Body of pancreas (tissue), 4 donors: ENCODE measurements at regions not wholly inside any gene's neighbourhood (a gene's known extent, or its start where the extent isn't known, plus 50 kb on each side); places are given as distances from the start of the nearest gene placed in this dataset.

Experiments
- CTCF ChIP-seq, 7 experiments: fragments of 450-650 bp in 4 of 7; fragments of 200-600 bp in 3 of 7; sonication (generic) in 3 of 7; IDR thresholded peaks; one replicate each; pipeline ENCODE4 v1.5.1; 2016 to 2019; ENCODE audit warnings: antibody characterized with exemption in 7 of 7
- POLR2A ChIP-seq, 3 donors: fragments of 450-650 bp; IDR thresholded peaks; one replicate each; pipeline ENCODE4 v1.6.1; 2016; ENCODE audit warnings: antibody characterized with exemption in 3 of 3, mild to moderate bottlenecking in 2 of 3

GRCh38 chr10:2856598-2856997 lies 210.8 kb upstream of the PFKP start:
- TF ChIP-seq POLR2A (IDR thresholded peaks at IDR 0.05), result no peak
- no peak for TF ChIP-seq CTCF (IDR thresholded peaks at IDR 0.05)
